Sigmoid colon (tissue), 4 donors: ENCODE measurements at regions not wholly inside any gene's neighbourhood (a gene's known extent, or its start where the extent isn't known, plus 50 kb on each side); places are given as distances from the start of the nearest gene placed in this dataset.

ENCODE experiments used
- CTCF ChIP-seq, 4 experiments: fragments of 450-650 bp in 3 of 4; fragments of 200-600 bp in 1 of 4; IDR thresholded peaks; one replicate each; pipeline ENCODE4 v1.5.1; 2016 to 2019; ENCODE audit warnings: antibody characterized with exemption in 4 of 4, mild to moderate bottlenecking in 3 of 4, moderate library complexity in 2 of 4
- EP300 ChIP-seq, 4 donors: sonication (generic); formaldehyde crosslinking; IDR thresholded peaks; one replicate each; pipeline ENCODE4 v1.6.1; 2017; ENCODE audit warnings: antibody characterized with exemption in 4 of 4
- POLR2A ChIP-seq, 2 donors: fragments of 450-650 bp; IDR thresholded peaks; one replicate each; pipeline ENCODE4 v1.6.1; 2016; ENCODE audit warnings: antibody characterized with exemption in 2 of 2, mild to moderate bottlenecking in 2 of 2, moderate library complexity in 2 of 2
- POLR2AphosphoS5 ChIP-seq, 4 donors: sonication (generic); formaldehyde crosslinking; IDR thresholded peaks; one replicate each; pipeline ENCODE4 v1.6.1; 2017; ENCODE audit warnings: antibody characterized with exemption in 4 of 4

- no peak for TF ChIP-seq CTCF (IDR thresholded peaks at IDR 0.05)
- no peak for TF ChIP-seq POLR2A (IDR thresholded peaks at IDR 0.05)
- TF ChIP-seq EP300 (IDR thresholded peaks at IDR 0.05) = no peak
- peak in 2 of 4 donors; percentile 18 to 25 for TF ChIP-seq POLR2AphosphoS5 (IDR thresholded peaks at IDR 0.05)
These were observed 365.7 kb upstream of the EPHA7 start for GRCh38 chr6:93784794-93785693.
